Transverse colon (tissue), 4 donors: ENCODE measurements at regions not wholly inside any gene's neighbourhood (a gene's known extent, or its start where the extent isn't known, plus 50 kb on each side); places are given as distances from the start of the nearest gene placed in this dataset.

Experiments used
- CTCF ChIP-seq, 5 experiments: fragments of 200-600 bp in 3 of 5; fragments of 450-650 bp in 2 of 5; sonication (generic) in 3 of 5; IDR thresholded peaks; 1 replicate in 2 of 5; 2 replicates in 3 of 5; pipeline ENCODE4 v1.5.1; 2016 to 2017; ENCODE audit warnings: antibody characterized with exemption in 5 of 5, inconsistent platforms in 3 of 5, mild to moderate bottlenecking in 2 of 5, moderate library complexity in 1 of 5
- POLR2A ChIP-seq: fragments of 450-650 bp; IDR thresholded peaks from one replicate; pipeline ENCODE4 v1.6.1; 2016; ENCODE audit warnings: antibody characterized with exemption, mild to moderate bottlenecking, moderate library complexity
- POLR2AphosphoS5 ChIP-seq, 3 donors: sonication (generic); formaldehyde crosslinking; IDR thresholded peaks; one replicate each; pipeline ENCODE4 v1.6.1; 2016; ENCODE audit warnings: antibody characterized with exemption in 3 of 3

- TF ChIP-seq CTCF (IDR thresholded peaks at IDR 0.05) = no peak
- TF ChIP-seq POLR2AphosphoS5 (IDR thresholded peaks at IDR 0.05) = no peak
- no peak for TF ChIP-seq POLR2A
Measured at GRCh38 chr7:114126095-114126494, 207.3 kb upstream of the PPP1R3A start.
